Lower leg skin (tissue), 4 donors: ENCODE measurements at regions not wholly inside any gene's neighbourhood (a gene's known extent, or its start where the extent isn't known, plus 50 kb on each side); places are given as distances from the start of the nearest gene placed in this dataset.

ENCODE experiments used
- DNase-seq, 2 donors: peaks; one replicate each; pipeline ENCODE4 v3.0.0-alpha.2; 2019; ENCODE audit warnings: low spot score in 2 of 2
- H3K4me3 ChIP-seq: fragments of 200-600 bp; sonication (generic); 2 replicates; pipeline ENCODE4 v1.5.1; 2017; ENCODE audit warnings: mild to moderate bottlenecking, low read depth; ENCODE audit not compliant: poor library complexity, severe bottlenecking
- POLR2A ChIP-seq, 2 donors: fragments of 450-650 bp; IDR thresholded peaks; one replicate each; pipeline ENCODE4 v1.6.1; 2016 to 2017; ENCODE audit warnings: antibody characterized with exemption in 2 of 2, mild to moderate bottlenecking in 1 of 2, moderate library complexity in 1 of 2
- WGBS, 2 donors: methylation state at CpG; one replicate each; pipeline ENCODE4 v1.1.5; 2018; 5-methylcytosine and 5-hydroxymethylcytosine counted together
- intact Hi-C: fragments of 100-400 bp; cut with DNase I; formaldehyde crosslinking; loops from one replicate; pipeline ENCODE4 v1.15.0; 2023; ENCODE audit warnings: low total_unique reads
- TF ChIP-seq, protein P1 (sequence below), 3 donors: fragments of 450-650 bp; IDR thresholded peaks; one replicate each; pipeline ENCODE4 v1.5.1; 2016; ENCODE audit warnings: antibody characterized with exemption in 3 of 3, mild to moderate bottlenecking in 3 of 3, moderate library complexity in 2 of 3

DNA sequence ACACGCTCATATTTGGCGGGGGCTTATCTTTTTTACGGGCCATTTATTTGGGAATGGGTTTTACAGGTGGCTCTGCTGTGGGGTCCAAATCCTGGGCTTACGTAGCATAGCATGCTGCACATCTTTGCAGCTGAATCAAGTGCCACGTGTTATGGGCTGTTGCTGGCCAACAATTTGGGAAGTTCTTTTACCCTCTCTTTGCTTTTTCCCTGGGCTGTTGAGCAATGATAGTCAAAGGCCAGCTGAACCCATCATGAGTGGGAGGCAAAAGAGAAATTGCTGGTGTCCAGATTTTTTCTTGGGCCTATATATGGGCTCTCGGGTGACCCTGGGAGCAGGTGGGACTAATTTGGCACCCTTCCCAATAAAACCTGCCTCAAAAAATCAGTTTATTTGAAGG lies 209.3 kb upstream of the SATB1 start:
- intact Hi-C loops: no loop called here
- 81 to 85% methylated on average over 6 of the region's 6 CpGs for WGBS, 2 donors
- TF ChIP-seq, protein P1, sequence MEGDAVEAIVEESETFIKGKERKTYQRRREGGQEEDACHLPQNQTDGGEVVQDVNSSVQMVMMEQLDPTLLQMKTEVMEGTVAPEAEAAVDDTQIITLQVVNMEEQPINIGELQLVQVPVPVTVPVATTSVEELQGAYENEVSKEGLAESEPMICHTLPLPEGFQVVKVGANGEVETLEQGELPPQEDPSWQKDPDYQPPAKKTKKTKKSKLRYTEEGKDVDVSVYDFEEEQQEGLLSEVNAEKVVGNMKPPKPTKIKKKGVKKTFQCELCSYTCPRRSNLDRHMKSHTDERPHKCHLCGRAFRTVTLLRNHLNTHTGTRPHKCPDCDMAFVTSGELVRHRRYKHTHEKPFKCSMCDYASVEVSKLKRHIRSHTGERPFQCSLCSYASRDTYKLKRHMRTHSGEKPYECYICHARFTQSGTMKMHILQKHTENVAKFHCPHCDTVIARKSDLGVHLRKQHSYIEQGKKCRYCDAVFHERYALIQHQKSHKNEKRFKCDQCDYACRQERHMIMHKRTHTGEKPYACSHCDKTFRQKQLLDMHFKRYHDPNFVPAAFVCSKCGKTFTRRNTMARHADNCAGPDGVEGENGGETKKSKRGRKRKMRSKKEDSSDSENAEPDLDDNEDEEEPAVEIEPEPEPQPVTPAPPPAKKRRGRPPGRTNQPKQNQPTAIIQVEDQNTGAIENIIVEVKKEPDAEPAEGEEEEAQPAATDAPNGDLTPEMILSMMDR (IDR thresholded peaks at IDR 0.05): no peak
- no peak for TF ChIP-seq POLR2A (IDR thresholded peaks at IDR 0.05)
- no peak overlapping the region for H3K4me3 ChIP-seq
- no peak for DNase-seq

DNA sequence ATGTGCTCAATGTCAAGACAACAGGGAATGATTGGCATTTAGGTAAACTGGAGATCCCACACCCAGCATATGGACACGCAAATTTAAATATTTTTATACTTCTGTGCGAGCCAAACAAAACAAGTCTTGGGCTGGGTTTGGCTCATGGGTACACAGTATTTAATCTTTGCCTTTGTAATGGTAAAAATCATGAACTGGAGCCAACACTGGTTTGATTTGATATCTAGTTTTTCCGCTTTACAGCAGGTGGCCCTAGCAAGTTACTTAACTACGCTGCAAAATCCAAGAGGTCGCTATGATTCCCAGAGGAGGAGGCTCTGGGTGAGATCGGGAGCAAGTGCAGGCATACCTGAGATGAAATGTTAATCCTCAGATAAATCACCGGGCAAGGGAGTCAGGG lies 207.9 kb upstream of the SATB1 start:
- intact Hi-C loops: no loop called here
- no peak overlapping the region for H3K4me3 ChIP-seq
- WGBS, 2 donors: 70 to 73% methylated on average over 7 of the region's 7 CpGs
- TF ChIP-seq POLR2A (IDR thresholded peaks at IDR 0.05): no peak
- TF ChIP-seq, protein P1 (IDR thresholded peaks at IDR 0.05): no peak
- no peak for DNase-seq

DNA sequence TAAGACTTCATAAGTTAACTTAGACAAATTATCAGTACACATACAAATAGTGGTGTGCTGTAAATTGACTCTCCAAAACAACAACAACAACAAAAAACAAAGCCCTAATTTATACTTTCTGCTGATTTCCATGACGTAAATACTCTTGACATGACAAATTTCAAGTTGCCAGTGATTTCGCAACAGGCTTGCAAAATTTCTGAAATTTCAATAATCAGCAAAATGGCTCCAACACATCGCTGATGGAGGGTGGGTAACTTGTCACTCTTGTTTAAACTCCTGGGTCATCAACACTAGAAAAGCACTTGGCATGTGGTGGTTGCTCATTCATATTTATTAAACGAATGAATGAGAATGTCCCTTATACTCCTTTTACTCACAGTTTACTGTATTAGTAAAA lies 205.2 kb upstream of the SATB1 start:
- no peak for DNase-seq
- WGBS, 2 donors: 78 to 84% methylated on average over 4 of the region's 4 CpGs
- H3K4me3 ChIP-seq: no peak overlapping the region
- TF ChIP-seq, protein P1 (IDR thresholded peaks at IDR 0.05): no peak
- no peak for TF ChIP-seq POLR2A (IDR thresholded peaks at IDR 0.05)
- intact Hi-C loops: no loop called here

DNA sequence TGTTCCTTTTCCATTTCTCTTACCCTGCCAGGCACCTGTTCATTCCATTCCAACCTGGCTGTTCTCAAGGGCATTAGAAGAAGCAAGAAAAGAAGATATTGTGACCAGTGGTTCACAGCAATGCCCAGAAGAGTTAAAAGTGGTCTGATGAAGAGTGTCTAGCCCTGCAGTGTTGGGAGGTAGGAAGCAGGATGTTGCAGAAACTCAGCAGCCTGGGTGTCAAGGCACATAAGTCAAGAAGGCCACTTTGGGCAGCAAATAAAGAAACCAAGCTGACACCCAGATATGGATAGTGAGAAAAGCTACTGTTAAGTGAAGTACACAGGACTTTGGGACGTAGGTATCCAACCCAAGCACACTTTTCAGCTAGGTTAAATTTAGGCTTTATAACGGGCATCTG lies 199.9 kb upstream of the SATB1 start:
- no peak overlapping the region for H3K4me3 ChIP-seq
- DNase-seq: no peak
- 75 to 85% methylated on average over 2 of the region's 2 CpGs for WGBS, 2 donors
- intact Hi-C loops: no loop called here
- TF ChIP-seq, protein P1 (IDR thresholded peaks at IDR 0.05): no peak
- TF ChIP-seq POLR2A (IDR thresholded peaks at IDR 0.05): no peak

DNA sequence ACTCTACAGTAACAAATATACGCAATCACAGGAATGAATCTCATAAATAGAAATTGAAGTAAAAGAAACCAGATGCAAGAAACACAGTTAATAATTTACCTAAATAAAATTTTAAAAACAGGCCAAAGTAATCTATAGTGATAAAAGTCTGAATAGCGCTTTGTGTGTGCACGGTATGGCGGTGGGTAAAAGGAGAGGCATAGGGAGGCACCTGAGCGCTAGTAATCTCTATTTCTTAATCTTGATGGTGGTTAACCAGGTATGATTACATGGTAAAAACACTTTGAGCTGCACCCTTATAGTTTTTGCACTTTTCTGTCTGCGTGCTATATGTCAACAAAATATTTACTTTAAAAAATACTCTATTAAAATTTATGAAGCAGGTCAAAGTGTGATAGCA lies 198.1 kb upstream of the SATB1 start:
- 91 to 95% methylated on average over 6 of the region's 6 CpGs for WGBS, 2 donors
- no peak for DNase-seq
- TF ChIP-seq POLR2A (IDR thresholded peaks at IDR 0.05): no peak
- TF ChIP-seq, protein P1 (IDR thresholded peaks at IDR 0.05): no peak
- no peak overlapping the region for H3K4me3 ChIP-seq
- intact Hi-C loops: no loop called here

DNA sequence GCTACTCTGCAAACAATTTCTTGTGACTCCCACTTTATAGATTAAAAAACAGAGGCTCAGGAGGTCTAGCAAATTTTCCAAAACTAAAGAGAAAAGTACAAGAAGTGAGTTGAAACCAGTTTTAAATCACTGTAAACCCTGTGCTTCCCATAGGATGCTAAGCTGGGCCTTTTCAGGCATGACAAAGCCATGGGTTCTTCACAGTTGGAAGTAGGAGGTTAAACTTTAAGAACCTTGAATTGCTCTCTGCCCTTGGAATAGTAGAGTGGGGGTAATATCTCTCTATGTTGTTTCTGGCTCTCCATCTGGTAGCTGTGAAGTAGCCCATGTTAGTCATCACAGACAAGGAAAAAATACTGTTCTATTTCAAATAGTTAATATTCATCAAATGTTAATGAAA lies 193.6 kb upstream of the SATB1 start:
- no peak for DNase-seq
- intact Hi-C loops: no loop called here
- H3K4me3 ChIP-seq: no peak overlapping the region
- no peak for TF ChIP-seq POLR2A (IDR thresholded peaks at IDR 0.05)
- TF ChIP-seq, protein P1 (IDR thresholded peaks at IDR 0.05): no peak
